A549 (cell line): ENCODE measurements at regions not wholly inside any gene's neighbourhood (a gene's known extent, or its start where the extent isn't known, plus 50 kb on each side); places are given as distances from the start of the nearest gene placed in this dataset.

Experiments used
- ATAC-seq, 2 experiments: fragments of 200-7000 bp in 1 of 2; fragments of >200 bp in 1 of 2; cut with Nextera tagmentation in 1 of 2; cut with Tn5 transposase in 1 of 2; 3 replicates each; pipeline versions ENCODE4 v1.8.0 to v1.9.1; 2018 to 2020; ENCODE audit warnings: mild to moderate bottlenecking in 1 of 2, moderate library complexity in 1 of 2
- CTCF ChIA-PET: fragments of 300-600 bp; sonication (Branson Sonifier 250); formaldehyde crosslinking; extraction: SDS; loops from one replicate; lab custom pipeline; 2021; ENCODE audit warnings: antibody characterized with exemption, inconsistent platforms; lab: Yijun Ruan, JAX
- POLR2A ChIA-PET: fragments of 350-600 bp; formaldehyde crosslinking; extraction: SDS; loops from one replicate; lab custom pipeline; 2021; ENCODE audit warnings: antibody characterized with exemption, inconsistent platforms; lab: Yijun Ruan, JAX
- DNase-seq, 2 experiments: peaks; one replicate each; pipeline versions ENCODE4 v3.0.0 to v3.0.0-alpha.2; 2011 to 2016; ENCODE audit warnings: low read depth in 1 of 2, low spot score in 1 of 2
- FAIRE-seq: peaks from 2 replicates; lab custom pipeline; 2011; peaks lifted over from hg19 to GRCh38; lab: Jason Lieb, UNC
- H3K27ac ChIP-seq, 2 experiments: fragments of >200 bp; sonication (Bioruptor Twin); formaldehyde crosslinking; 3 replicates each; pipeline ENCODE4 v1.5.1; 2016 to 2017
- H3K4me1 ChIP-seq: fragments of >200 bp; sonication (Bioruptor Twin); formaldehyde crosslinking; 3 replicates; pipeline ENCODE4 v1.6.1; 2016
- H3K4me2 ChIP-seq: fragments of >200 bp; sonication (Bioruptor Twin); formaldehyde crosslinking; 3 replicates; pipeline ENCODE4 v1.6.1; 2016
- H3K4me3 ChIP-seq: fragments of >200 bp; sonication (Bioruptor Twin); formaldehyde crosslinking; 3 replicates; pipeline ENCODE4 v1.5.1; 2016
- H3K9me3 ChIP-seq: fragments of >200 bp; sonication (Bioruptor Twin); formaldehyde crosslinking; 3 replicates; pipeline ENCODE4 v1.6.1; 2016
- ATOH8 ChIP-seq: fragments of 250-450 bp; sonication (Bioruptor Pico); IDR thresholded peaks from 2 replicates; pipeline ENCODE4 v1.5.0; 2020; ENCODE audit warnings: low read depth, mild to moderate bottlenecking, moderate library complexity
- CBX2 ChIP-seq: fragments of 200-600 bp; sonication (generic); IDR thresholded peaks from 2 replicates; pipeline ENCODE4 v1.6.1; 2016; ENCODE audit warnings: low read depth, mild to moderate bottlenecking, borderline replicate concordance
- CBX8 ChIP-seq: fragments of 200-600 bp; sonication (generic); IDR thresholded peaks from 2 replicates; pipeline ENCODE4 v1.6.1; 2016
- CEBPB ChIP-seq, 2 experiments: fragments of >200 bp in 1 of 2; sonication (Bioruptor Twin) in 1 of 2; formaldehyde crosslinking in 1 of 2; IDR thresholded peaks; 2 replicates each; pipeline ENCODE4 v1.6.1; 2012 to 2016
- EHMT2 ChIP-seq: fragments of 200-600 bp; sonication (generic); IDR thresholded peaks from 2 replicates; pipeline ENCODE4 v1.6.1; 2016; ENCODE audit warnings: antibody characterized with exemption, low read depth, mild to moderate bottlenecking, moderate library complexity
- ELK1 ChIP-seq: fragments of 150-350 bp; IDR thresholded peaks from 2 replicates; pipeline ENCODE4 v1.6.1; 2014; ENCODE audit warnings: low read depth, mild to moderate bottlenecking, low read length
- ESRRA ChIP-seq: fragments of 150-350 bp; IDR thresholded peaks from 2 replicates; pipeline ENCODE4 v1.6.1; 2014; ENCODE audit warnings: mild to moderate bottlenecking, low read length, borderline replicate concordance
- FOSB ChIP-seq: fragments of 250-450 bp; sonication (Bioruptor Pico); IDR thresholded peaks from 2 replicates; pipeline ENCODE4 v1.5.0; 2020; ENCODE audit warnings: mild to moderate bottlenecking, moderate library complexity
- FOSL2 ChIP-seq, 2 experiments: fragments of 450-650 bp in 1 of 2; fragments of >200 bp in 1 of 2; sonication (Bioruptor Twin) in 1 of 2; formaldehyde crosslinking; IDR thresholded peaks; 2 replicates each; pipeline versions ENCODE4 v1.5.0 to v1.6.1; 2016 to 2020; ENCODE audit warnings: mild to moderate bottlenecking in 1 of 2, moderate library complexity in 1 of 2
- GATA3 ChIP-seq: IDR thresholded peaks from 2 replicates; pipeline ENCODE4 v1.6.1; 2012; ENCODE audit warnings: borderline replicate concordance
- HES2 ChIP-seq: fragments of >200 bp; sonication (Bioruptor Twin); formaldehyde crosslinking; IDR thresholded peaks from 2 replicates; pipeline ENCODE4 v1.6.1; 2016
- HOXA7 ChIP-seq: fragments of 250-450 bp; sonication (Bioruptor Pico); IDR thresholded peaks from 2 replicates; pipeline ENCODE4 v1.5.0; 2020; ENCODE audit warnings: mild to moderate bottlenecking, moderate library complexity
- HOXB5 ChIP-seq: fragments of 250-450 bp; sonication (Bioruptor Pico); IDR thresholded peaks from 2 replicates; pipeline ENCODE4 v1.5.0; 2020; ENCODE audit warnings: mild to moderate bottlenecking, moderate library complexity
- JUNB ChIP-seq: fragments of >200 bp; sonication (Bioruptor Twin); formaldehyde crosslinking; IDR thresholded peaks from 2 replicates; pipeline ENCODE4 v1.6.1; 2016
- KDM1A ChIP-seq: fragments of 200-600 bp; sonication (generic); IDR thresholded peaks from 2 replicates; pipeline ENCODE4 v1.6.1; 2016; ENCODE audit warnings: low read depth, mild to moderate bottlenecking
- MAX ChIP-seq: IDR thresholded peaks from 2 replicates; pipeline ENCODE4 v1.6.1; 2012
- MYC ChIP-seq: IDR thresholded peaks from 2 replicates; pipeline ENCODE4 v1.6.1; 2012; ENCODE audit warnings: mild to moderate bottlenecking, inconsistent platforms, low read length, improper control_type of control experiment, borderline replicate concordance
- NR3C1 ChIP-seq: fragments of >200 bp; sonication (Bioruptor Twin); formaldehyde crosslinking; IDR thresholded peaks from 3 replicates; pipeline ENCODE4 v1.6.1; 2017
- RAD21 ChIP-seq, 2 experiments: fragments of >200 bp in 1 of 2; sonication (Bioruptor Twin) in 1 of 2; formaldehyde crosslinking in 1 of 2; IDR thresholded peaks in 1 of 2; conservative IDR thresholded peaks in 1 of 2; 2 replicates in 1 of 2; 3 replicates in 1 of 2; pipeline ENCODE4 v1.6.1; 2012 to 2018; ENCODE audit warnings: inconsistent platforms in 1 of 2
- RCOR1 ChIP-seq: fragments of 150-350 bp; IDR thresholded peaks from 2 replicates; pipeline ENCODE4 v1.6.1; 2014; ENCODE audit warnings: antibody characterized with exemption, low read length, low read depth
- RFX5 ChIP-seq: fragments of 450-650 bp; IDR thresholded peaks from 2 replicates; pipeline ENCODE4 v1.7.1; 2014; ENCODE audit warnings: antibody characterized with exemption, mild to moderate bottlenecking, moderate library complexity
- RNF2 ChIP-seq: fragments of 200-600 bp; sonication (generic); IDR thresholded peaks from 2 replicates; pipeline ENCODE4 v1.6.1; 2016; ENCODE audit warnings: low read depth, mild to moderate bottlenecking, antibody characterized with exemption, moderate library complexity, borderline replicate concordance
- SMC3 ChIP-seq: fragments of >200 bp; sonication (Bioruptor Twin); formaldehyde crosslinking; IDR thresholded peaks from 3 replicates; pipeline ENCODE4 v1.6.1; 2018; ENCODE audit warnings: inconsistent platforms
- TFCP2L1 ChIP-seq: fragments of 250-450 bp; sonication (Bioruptor Pico); IDR thresholded peaks from 2 replicates; pipeline ENCODE4 v1.5.0; 2021; ENCODE audit warnings: mild to moderate bottlenecking
- TP53 ChIP-seq: fragments of 250-450 bp; sonication (Bioruptor Pico); IDR thresholded peaks from 2 replicates; pipeline ENCODE4 v1.5.0; 2021; ENCODE audit warnings: mild to moderate bottlenecking, moderate library complexity
- ZSCAN20 ChIP-seq: fragments of 250-450 bp; sonication (Bioruptor Pico); IDR thresholded peaks from 2 replicates; pipeline ENCODE4 v1.8.0; 2022; ENCODE audit warnings: mild to moderate bottlenecking, moderate library complexity
- WGBS: methylation state at CpG from one replicate; pipeline ENCODE4 v1.1.6; 2017; ENCODE audit errors: missing lambda C conversion rate; 5-methylcytosine and 5-hydroxymethylcytosine counted together

- DNase-seq, result no peak
- ChIA-PET CTCF (no interaction called here), POLR2A (no interaction called here)
- 54% methylated on average over 5 of the region's 5 CpGs for WGBS
- no peak for ATAC-seq
- Histone ChIP-seq H3K9me3 (no peaks in the 10 kb centered on the region), H3K27ac (no peak overlapping the region), H3K4me2 (no peak overlapping the region), H3K4me1 (no peaks in the 10 kb centered on the region), H3K4me3 (no peak overlapping the region)
- no peak for FAIRE-seq
- no peak for TF ChIP-seq RAD21 (conservative IDR thresholded peaks at IDR 0.05 in 1 of 2, IDR thresholded peaks at IDR 0.05 in 1 of 2)
- no peak for TF ChIP-seq HOXA7 (CRISPR knock-in tag)
Observed at GRCh38 chr10:29880856-29881255, 178.5 kb downstream of the JCAD start.

- Histone ChIP-seq H3K27ac (no peak overlapping the region), H3K9me3 (no peaks in the 10 kb centered on the region), H3K4me1 (no peaks in the 10 kb centered on the region), H3K4me2 (no peak overlapping the region), H3K4me3 (no peak overlapping the region)
- TF ChIP-seq RFX5, result no peak
- no peak for TF ChIP-seq NR3C1
- TF ChIP-seq ESRRA, result no peak
- no peak for TF ChIP-seq FOSB (CRISPR knock-in tag)
- TF ChIP-seq EHMT2, result no peak
- no peak for TF ChIP-seq RNF2
- no peak for TF ChIP-seq TP53 (CRISPR knock-in tag)
- no peak for TF ChIP-seq CEBPB (IDR thresholded peaks at IDR 0.05)
- ATAC-seq, result no peak
- WGBS, result 23% methylated on average over 4 of the region's 4 CpGs
- POLR2A ChIA-PET, result no interaction called here
- FAIRE-seq, result no peak
- no peak for DNase-seq
- CTCF ChIA-PET, result interaction anchor here (1.0 kb wide), 1 partner anchor 13 kb away, joined by 4 read pairs; no protein-coding TSS in a partner anchor
Observed at GRCh38 chr10:29879862-29880261, 179.5 kb downstream of the JCAD start.

- Histone ChIP-seq H3K4me2 (no peak overlapping the region), H3K4me3 (no peak overlapping the region), H3K27ac (no peak overlapping the region), H3K9me3 (no peaks in the 10 kb centered on the region), H3K4me1 (no peaks in the 10 kb centered on the region)
- ChIA-PET CTCF (interaction anchor here (1.0 kb wide), 1 partner anchor 288 kb away, joined by 3 read pairs; no protein-coding TSS in a partner anchor), POLR2A (no interaction called here)
- FAIRE-seq, result no peak
- WGBS, result 65% methylated on average over 10 of the region's 10 CpGs
- no peak for DNase-seq
- TF ChIP-seq KDM1A (no peak), MYC (no peak), JUNB (no peak), RCOR1 (no peak), ATOH8 (CRISPR knock-in tag) (no peak), CBX8 (no peak), HES2 (no peak), GATA3 (no peak), SMC3 (no peak), HOXB5 (CRISPR knock-in tag) (no peak), NR3C1 (no peak), ELK1 (no peak), FOSL2 (IDR thresholded peaks at IDR 0.05) (no peak), FOSL2 (CRISPR knock-in tag; IDR thresholded peaks at IDR 0.05) (no peak), CBX2 (no peak), MAX (no peak), ZSCAN20 (CRISPR knock-in tag) (no peak), TFCP2L1 (no peak)
- no peak for ATAC-seq
Observed at GRCh38 chr10:29878492-29878891, 180.9 kb downstream of the JCAD start.
